Activated B cell treated with CpG ODN at 0.5 μM for 24 hours (primary cell): ENCODE measurements at regions not wholly inside any gene's neighbourhood (a gene's known extent, or its start where the extent isn't known, plus 50 kb on each side); places are given as distances from the start of the nearest gene placed in this dataset.
"Not testable (repeated sequence)": the region's sequence is repeated elsewhere in the genome, so short reads cannot be mapped to it uniquely, and the experiment has no call there.

Experiments used
- ATAC-seq: fragments of 200-7000 bp; cut with Tn5 transposase; one replicate; pipeline ENCODE4 v1.10.0; 2021; ENCODE audit warnings: low read depth, mild to moderate bottlenecking, moderate library complexity
- CTCF ChIA-PET: fragments of 350-600 bp; sonication (Branson Sonifier 250); formaldehyde crosslinking; loops from one replicate; lab custom pipeline; 2021; ENCODE audit warnings: antibody characterized with exemption; lab: Charles Lee
- POLR2A ChIA-PET: fragments of 350-600 bp; sonication (Branson Sonifier 250); formaldehyde crosslinking; loops from one replicate; lab custom pipeline; 2021; ENCODE audit warnings: antibody characterized with exemption; lab: Charles Lee
- DNase-seq: peaks from one replicate; pipeline ENCODE4 v3.0.0; 2022
- H3K27ac Mint-ChIP-seq: one replicate; pipeline ENCODE4 v1.8.0; 2020; ENCODE audit warnings: mixed read lengths
- H3K27me3 Mint-ChIP-seq: one replicate; pipeline ENCODE4 v1.8.0; 2021; ENCODE audit warnings: mixed read lengths
- H3K36me3 Mint-ChIP-seq: one replicate; pipeline ENCODE4 v1.8.0; 2021; ENCODE audit warnings: low read depth, mixed read lengths
- H3K4me1 Mint-ChIP-seq: one replicate; pipeline ENCODE4 v1.8.0; 2021; ENCODE audit warnings: mixed read lengths
- H3K4me3 Mint-ChIP-seq: one replicate; pipeline ENCODE4 v1.8.0; 2020; ENCODE audit warnings: mild to moderate bottlenecking, mixed read lengths
- H3K9me3 Mint-ChIP-seq: one replicate; pipeline ENCODE4 v1.8.0; 2020; ENCODE audit warnings: mixed read lengths
- CTCF ChIP-seq: fragments of 200-600 bp; IDR thresholded peaks from one replicate; pipeline ENCODE4 v1.8.0; 2022; ENCODE audit warnings: antibody characterized with exemption, mild to moderate bottlenecking
- intact Hi-C: fragments of 100-400 bp; cut with micrococcal nuclease; formaldehyde crosslinking; loops from one replicate; pipeline ENCODE4 v1.15.1; 2024

GRCh38 chr6:78666764-78667163, 200.6 kb upstream of the IRAK1BP1 start:
- ChIA-PET POLR2A (no interaction called here), CTCF (no interaction called here)
- intact Hi-C loops: no loop called here
- H3K36me3 Mint-ChIP-seq: no peaks in the 10 kb centered on the region
- no peak overlapping the region for H3K27ac Mint-ChIP-seq
- H3K9me3 Mint-ChIP-seq: peaks cover 3% of the 10 kb centered on the region
- DNase-seq (no peak), ATAC-seq (no peak)
- no peaks in the 10 kb centered on the region for H3K27me3 Mint-ChIP-seq
- no peak for TF ChIP-seq CTCF
- H3K4me1 Mint-ChIP-seq: no peaks in the 10 kb centered on the region
- H3K4me3 Mint-ChIP-seq: no peak overlapping the region

- H3K9me3 Mint-ChIP-seq: peaks cover under 1% of the 10 kb centered on the region
- H3K4me1 Mint-ChIP-seq: no peaks in the 10 kb centered on the region
- ATAC-seq (no peak), DNase-seq (no peak)
- H3K4me3 Mint-ChIP-seq: no peak overlapping the region
- H3K27me3 Mint-ChIP-seq: no peaks in the 10 kb centered on the region
- H3K36me3 Mint-ChIP-seq: no peaks in the 10 kb centered on the region
- no peak for TF ChIP-seq CTCF
- CTCF ChIA-PET: no interaction called here
- POLR2A ChIA-PET: no interaction called here
- intact Hi-C loops: no loop called here
- no peak overlapping the region for H3K27ac Mint-ChIP-seq
These were observed 197.2 kb upstream of the IRAK1BP1 start for GRCh38 chr6:78670156-78670555.

GRCh38 chr6:78670802-78671201, 196.5 kb upstream of the IRAK1BP1 start:
- DNase-seq: no peak
- TF ChIP-seq CTCF: no peak
- H3K36me3 Mint-ChIP-seq: no peaks in the 10 kb centered on the region
- ChIA-PET POLR2A (no interaction called here), CTCF (no interaction called here)
- H3K27me3 Mint-ChIP-seq: no peaks in the 10 kb centered on the region
- peaks cover 2% of the 10 kb centered on the region for H3K9me3 Mint-ChIP-seq
- H3K4me3 Mint-ChIP-seq: no peak overlapping the region
- H3K27ac Mint-ChIP-seq: no peak overlapping the region
- intact Hi-C loops: no loop called here
- no peak for ATAC-seq
- no peaks in the 10 kb centered on the region for H3K4me1 Mint-ChIP-seq

- intact Hi-C loops, H3K9me3 Mint-ChIP-seq, H3K27me3 Mint-ChIP-seq, ATAC-seq, H3K27ac Mint-ChIP-seq, DNase-seq, H3K4me3 Mint-ChIP-seq, H3K4me1 Mint-ChIP-seq, CTCF ChIA-PET, H3K36me3 Mint-ChIP-seq, POLR2A ChIA-PET: not testable (repeated sequence)
These were observed 191.0 kb upstream of the IRAK1BP1 start for GRCh38 chr6:78676069-78677007.

- no peak for ATAC-seq
- no peaks in the 10 kb centered on the region for H3K36me3 Mint-ChIP-seq
- H3K27me3 Mint-ChIP-seq: no peaks in the 10 kb centered on the region
- POLR2A ChIA-PET: no interaction called here
- H3K4me3 Mint-ChIP-seq: no peak overlapping the region
- no peaks in the 10 kb centered on the region for H3K9me3 Mint-ChIP-seq
- DNase-seq: no peak
- CTCF ChIA-PET: no interaction called here
- TF ChIP-seq CTCF: no peak
- intact Hi-C loops: no loop called here
- no peak overlapping the region for H3K27ac Mint-ChIP-seq
- H3K4me1 Mint-ChIP-seq: no peaks in the 10 kb centered on the region
These were observed 178.7 kb upstream of the IRAK1BP1 start for GRCh38 chr6:78688668-78689067.
